H1 (cell line): ENCODE measurements at regions not wholly inside any gene's neighbourhood (a gene's known extent, or its start where the extent isn't known, plus 50 kb on each side); places are given as distances from the start of the nearest gene placed in this dataset.

Experiments
- CBX8 ChIP-seq: fragments of 300-800, 300-1000 bp; sonication (generic); IDR thresholded peaks from 2 replicates; pipeline ENCODE4 v1.7.1; 2016; ENCODE audit warnings: low read depth, low read length, borderline replicate concordance
- CTCF ChIP-seq, 3 experiments: IDR thresholded peaks; 1 replicate in 2 of 3; 2 replicates in 1 of 3; pipeline versions ENCODE4 v1.5.1 to v1.6.1; 2011; ENCODE audit warnings: low read length in 3 of 3, mild to moderate bottlenecking in 3 of 3, inconsistent platforms in 2 of 3, low read depth in 1 of 3, moderate library complexity in 1 of 3; ENCODE audit not compliant: insufficient read depth in 1 of 3; ENCODE audit errors: control extremely low read depth in 1 of 3
- NRF1 ChIP-seq: IDR thresholded peaks from 2 replicates; pipeline ENCODE4 v1.6.1; 2011; ENCODE audit warnings: mild to moderate bottlenecking, low read depth, low read length, improper control_type of control experiment
- POLR2AphosphoS5 ChIP-seq: IDR thresholded peaks from 2 replicates; pipeline ENCODE4 v1.6.1; 2011; ENCODE audit warnings: low read depth, low read length
- SUZ12 ChIP-seq: fragments of 200-600 bp; sonication (generic); IDR thresholded peaks from 2 replicates; pipeline ENCODE4 v1.6.1; 2012; ENCODE audit warnings: mild to moderate bottlenecking, inconsistent platforms, low read length, moderate library complexity, mixed read lengths

- TF ChIP-seq POLR2AphosphoS5 (no peak), CBX8 (no peak), NRF1 (no peak), CTCF (IDR thresholded peaks at IDR 0.05; ENCODE audit: control extremely low read depth in 1 of 3, insufficient read depth in 1 of 3, low read depth in 1 of 3, low read length in 3 of 3) (no peak), SUZ12 (no peak)
These were observed 422.7 kb upstream of the PIK3R1 start for GRCh38 chr5:67792891-67793290.
